GM12872 (cell line): ENCODE measurements at regions not wholly inside any gene's neighbourhood (a gene's known extent, or its start where the extent isn't known, plus 50 kb on each side); places are given as distances from the start of the nearest gene placed in this dataset.

ENCODE experiments used
- CTCF ChIP-seq: IDR thresholded peaks from 3 replicates; pipeline ENCODE4 v1.5.1; 2011; ENCODE audit warnings: low read depth, mild to moderate bottlenecking, low read length, moderate library complexity; ENCODE audit not compliant: insufficient read depth

- TF ChIP-seq CTCF, result no peak
Measured at GRCh38 chr9:119526698-119527097, 157.5 kb upstream of the BRINP1 start.

GRCh38 chr9:119523508-119523907, 154.3 kb upstream of the BRINP1 start:
- no peak for TF ChIP-seq CTCF

GRCh38 chr9:119522381-119522780, 153.1 kb upstream of the BRINP1 start:
- no peak for TF ChIP-seq CTCF

GRCh38 chr9:119509291-119509905, 140.2 kb upstream of the BRINP1 start:
- TF ChIP-seq CTCF, result no peak

GRCh38 chr9:119501374-119501773, 132.1 kb upstream of the BRINP1 start:
- no peak for TF ChIP-seq CTCF

- no peak for TF ChIP-seq CTCF
Measured at GRCh38 chr9:119500072-119500771, 131.0 kb upstream of the BRINP1 start.

GRCh38 chr9:119487118-119487827, 118.0 kb upstream of the BRINP1 start:
- TF ChIP-seq CTCF, result no peak
